Sigmoid colon (tissue), 6 donors: ENCODE measurements at regions not wholly inside any gene's neighbourhood (a gene's known extent, or its start where the extent isn't known, plus 50 kb on each side); places are given as distances from the start of the nearest gene placed in this dataset.

ENCODE experiments used
- DNase-seq: peaks from one replicate; pipeline ENCODE4 v3.0.0-alpha.2; 2019
- H3K27ac ChIP-seq, 4 donors: fragments of 200-600 bp; sonication (generic); one replicate each; pipeline ENCODE4 v1.5.1; 2016 to 2019; ENCODE audit warnings: mild to moderate bottlenecking in 1 of 4
- H3K27me3 ChIP-seq, 3 donors: fragments of 200-600 bp; sonication (generic); one replicate each; pipeline ENCODE4 v1.5.1; 2019; ENCODE audit warnings: mild to moderate bottlenecking in 1 of 3
- H3K36me3 ChIP-seq, 4 donors: fragments of 200-600 bp; sonication (generic); one replicate each; pipeline ENCODE4 v1.5.1; 2016 to 2019
- H3K4me1 ChIP-seq, 4 donors: fragments of 200-600 bp; sonication (generic); one replicate each; pipeline ENCODE4 v1.5.1; 2017 to 2019
- H3K4me3 ChIP-seq, 4 donors: fragments of 200-600 bp; sonication (generic); one replicate each; pipeline ENCODE4 v1.5.1; 2017 to 2019; ENCODE audit warnings: mild to moderate bottlenecking in 2 of 4, moderate library complexity in 1 of 4
- H3K9me3 ChIP-seq, 4 donors: fragments of 200-600 bp in 3 of 4; sonication (generic) in 3 of 4; one replicate each; pipeline versions ENCODE4 v1.5.1 to v1.6.1; 2013 to 2019
- EP300 ChIP-seq, 4 donors: sonication (generic); formaldehyde crosslinking; IDR thresholded peaks; one replicate each; pipeline ENCODE4 v1.6.1; 2017; ENCODE audit warnings: antibody characterized with exemption in 4 of 4
- POLR2A ChIP-seq, 2 donors: fragments of 450-650 bp; IDR thresholded peaks; one replicate each; pipeline ENCODE4 v1.6.1; 2016; ENCODE audit warnings: antibody characterized with exemption in 2 of 2, mild to moderate bottlenecking in 2 of 2, moderate library complexity in 2 of 2
- POLR2AphosphoS5 ChIP-seq, 4 donors: sonication (generic); formaldehyde crosslinking; IDR thresholded peaks; one replicate each; pipeline ENCODE4 v1.6.1; 2017; ENCODE audit warnings: antibody characterized with exemption in 4 of 4
- WGBS, 2 donors: extraction: QIAGEN DNeasy Blood & Tissue Kit; methylation state at CpG; one replicate each; pipeline ENCODE4 v1.1.7; 2013; 5-methylcytosine and 5-hydroxymethylcytosine counted together
- intact Hi-C: fragments of 100-400 bp; cut with DNase I; formaldehyde crosslinking; loops from one replicate; pipeline ENCODE4 v1.15.1; 2023
- TF ChIP-seq, protein P1 (sequence below), 4 experiments: fragments of 450-650 bp in 3 of 4; fragments of 200-600 bp in 1 of 4; IDR thresholded peaks; one replicate each; pipeline ENCODE4 v1.5.1; 2016 to 2019; ENCODE audit warnings: antibody characterized with exemption in 4 of 4, mild to moderate bottlenecking in 3 of 4, moderate library complexity in 2 of 4
- donor health status: healthy with polysubstance abuse.
- donor health status: healthy.

- no peak overlapping the region for H3K27ac ChIP-seq
- H3K36me3 ChIP-seq: no peaks in the 10 kb centered on the region
- intact Hi-C loops: loop anchor here (5.0 kb wide), 1 partner anchor 168 kb away; no protein-coding TSS in a partner anchor
- TF ChIP-seq POLR2A (IDR thresholded peaks at IDR 0.05) (no peak), POLR2AphosphoS5 (IDR thresholded peaks at IDR 0.05) (no peak), EP300 (IDR thresholded peaks at IDR 0.05) (no peak)
- TF ChIP-seq, protein P1, sequence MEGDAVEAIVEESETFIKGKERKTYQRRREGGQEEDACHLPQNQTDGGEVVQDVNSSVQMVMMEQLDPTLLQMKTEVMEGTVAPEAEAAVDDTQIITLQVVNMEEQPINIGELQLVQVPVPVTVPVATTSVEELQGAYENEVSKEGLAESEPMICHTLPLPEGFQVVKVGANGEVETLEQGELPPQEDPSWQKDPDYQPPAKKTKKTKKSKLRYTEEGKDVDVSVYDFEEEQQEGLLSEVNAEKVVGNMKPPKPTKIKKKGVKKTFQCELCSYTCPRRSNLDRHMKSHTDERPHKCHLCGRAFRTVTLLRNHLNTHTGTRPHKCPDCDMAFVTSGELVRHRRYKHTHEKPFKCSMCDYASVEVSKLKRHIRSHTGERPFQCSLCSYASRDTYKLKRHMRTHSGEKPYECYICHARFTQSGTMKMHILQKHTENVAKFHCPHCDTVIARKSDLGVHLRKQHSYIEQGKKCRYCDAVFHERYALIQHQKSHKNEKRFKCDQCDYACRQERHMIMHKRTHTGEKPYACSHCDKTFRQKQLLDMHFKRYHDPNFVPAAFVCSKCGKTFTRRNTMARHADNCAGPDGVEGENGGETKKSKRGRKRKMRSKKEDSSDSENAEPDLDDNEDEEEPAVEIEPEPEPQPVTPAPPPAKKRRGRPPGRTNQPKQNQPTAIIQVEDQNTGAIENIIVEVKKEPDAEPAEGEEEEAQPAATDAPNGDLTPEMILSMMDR (IDR thresholded peaks at IDR 0.05): no peak
- no peaks in the 10 kb centered on the region for H3K4me1 ChIP-seq
- H3K9me3 ChIP-seq: no peaks in the 10 kb centered on the region
- WGBS, 2 donors: 83 to 86% methylated on average over 2 of the region's 2 CpGs
- DNase-seq: no peak
- no peaks in the 10 kb centered on the region for H3K27me3 ChIP-seq
- no peak overlapping the region for H3K4me3 ChIP-seq
These were observed 291.1 kb upstream of the PDE4D start for GRCh38 chr5:60184606-60185005.

GRCh38 chr5:60183881-60184280 lies 290.4 kb upstream of the PDE4D start:
- Histone ChIP-seq H3K27ac (no peak overlapping the region), H3K36me3 (no peaks in the 10 kb centered on the region), H3K4me3 (no peak overlapping the region), H3K4me1 (no peaks in the 10 kb centered on the region), H3K9me3 (no peaks in the 10 kb centered on the region), H3K27me3 (no peaks in the 10 kb centered on the region)
- intact Hi-C loops: no loop called here
- WGBS, 2 donors: 53 to 72% methylated on average over 1 of the region's 1 CpG
- TF ChIP-seq EP300 (IDR thresholded peaks at IDR 0.05): no peak
- TF ChIP-seq POLR2AphosphoS5 (IDR thresholded peaks at IDR 0.05): no peak
- TF ChIP-seq, protein P1 (IDR thresholded peaks at IDR 0.05): no peak
- DNase-seq: no peak

GRCh38 chr5:60178101-60178500 lies 284.6 kb upstream of the PDE4D start:
- Histone ChIP-seq H3K27ac (no peak overlapping the region), H3K9me3 (peaks cover 0 to 4% (median 1%) of the 10 kb centered on the region in 4 donors), H3K4me1 (no peaks in the 10 kb centered on the region), H3K4me3 (no peak overlapping the region), H3K36me3 (no peaks in the 10 kb centered on the region), H3K27me3 (no peaks in the 10 kb centered on the region)
- no peak for TF ChIP-seq POLR2A (IDR thresholded peaks at IDR 0.05)
- no peak for TF ChIP-seq POLR2AphosphoS5 (IDR thresholded peaks at IDR 0.05)
- intact Hi-C loops: no loop called here
- no peak for DNase-seq
- 51 to 73% methylated on average over 1 of the region's 1 CpG for WGBS, 2 donors

GRCh38 chr5:60177596-60177995 lies 284.1 kb upstream of the PDE4D start:
- Histone ChIP-seq H3K9me3 (peaks cover 0 to 4% (median 1%) of the 10 kb centered on the region in 4 donors), H3K27me3 (no peaks in the 10 kb centered on the region), H3K27ac (no peak overlapping the region), H3K4me3 (no peak overlapping the region), H3K36me3 (no peaks in the 10 kb centered on the region), H3K4me1 (no peaks in the 10 kb centered on the region)
- DNase-seq: no peak
- TF ChIP-seq, protein P1 (IDR thresholded peaks at IDR 0.05): no peak
- no peak for TF ChIP-seq POLR2AphosphoS5 (IDR thresholded peaks at IDR 0.05)
- no peak for TF ChIP-seq EP300 (IDR thresholded peaks at IDR 0.05)
- no peak for TF ChIP-seq POLR2A (IDR thresholded peaks at IDR 0.05)
- 77 to 81% methylated on average over 4 of the region's 4 CpGs for WGBS, 2 donors
- intact Hi-C loops: no loop called here

GRCh38 chr5:60173667-60174066 lies 280.1 kb upstream of the PDE4D start:
- Histone ChIP-seq H3K4me1 (no peaks in the 10 kb centered on the region), H3K27ac (no peak overlapping the region), H3K4me3 (no peak overlapping the region), H3K27me3 (no peaks in the 10 kb centered on the region), H3K36me3 (no peaks in the 10 kb centered on the region), H3K9me3 (peaks cover 0 to 4% (median 1%) of the 10 kb centered on the region in 4 donors)
- intact Hi-C loops: no loop called here
- DNase-seq: no peak
- TF ChIP-seq POLR2A (IDR thresholded peaks at IDR 0.05): no peak
- TF ChIP-seq, protein P1 (IDR thresholded peaks at IDR 0.05): no peak
